Aorta (tissue), 5 donors: ENCODE measurements at regions not wholly inside any gene's neighbourhood (a gene's known extent, or its start where the extent isn't known, plus 50 kb on each side); places are given as distances from the start of the nearest gene placed in this dataset.

ENCODE experiments used
- ATAC-seq: fragments of 200-7000 bp; cut with Tn5 transposase; one replicate; pipeline ENCODE4 v1.9.1; 2022; ENCODE audit warnings: moderate library complexity; ENCODE audit not compliant: low FRiP score
- DNase-seq, 2 donors: peaks; one replicate each; pipeline ENCODE4 v3.0.0-alpha.2; 2020
- H3K27ac ChIP-seq, 2 donors: one replicate each; pipeline ENCODE4 v1.5.1; 2013; ENCODE audit warnings: low read length in 2 of 2, mild to moderate bottlenecking in 2 of 2, moderate library complexity in 2 of 2, control low read depth in 1 of 2, inconsistent platforms in 1 of 2, low read depth in 1 of 2
- H3K27me3 ChIP-seq, 2 donors: one replicate each; pipeline ENCODE4 v1.6.1; 2013; ENCODE audit warnings: control low read depth in 1 of 2, low read length in 1 of 2, mild to moderate bottlenecking in 1 of 2, moderate library complexity in 1 of 2; ENCODE audit not compliant: insufficient read depth in 2 of 2, control insufficient read depth in 1 of 2
- H3K36me3 ChIP-seq, 2 donors: one replicate each; pipeline ENCODE4 v1.6.1; 2013; ENCODE audit warnings: control low read depth in 1 of 2, low read length in 1 of 2, mild to moderate bottlenecking in 1 of 2; ENCODE audit not compliant: insufficient read depth in 2 of 2, control insufficient read depth in 1 of 2
- H3K4me1 ChIP-seq, 2 donors: one replicate each; pipeline ENCODE4 v1.6.1; 2013; ENCODE audit warnings: low read length in 2 of 2, control low read depth in 1 of 2, mild to moderate bottlenecking in 1 of 2, moderate library complexity in 1 of 2; ENCODE audit not compliant: insufficient read depth in 2 of 2, control insufficient read depth in 1 of 2
- H3K4me3 ChIP-seq, 2 donors: one replicate each; pipeline ENCODE4 v1.5.1; 2013; ENCODE audit warnings: low read length in 2 of 2, control low read depth in 1 of 2, mild to moderate bottlenecking in 1 of 2
- H3K9me3 ChIP-seq: one replicate; pipeline ENCODE4 v1.6.1; 2013; ENCODE audit warnings: mild to moderate bottlenecking, low read length; ENCODE audit not compliant: control insufficient read depth
- WGBS, 2 donors: extraction: QIAGEN DNeasy Blood & Tissue Kit; methylation state at CpG; one replicate each; pipeline ENCODE4 v1.1.7; 2013; 5-methylcytosine and 5-hydroxymethylcytosine counted together
- intact Hi-C, 2 donors: fragments of 100-400 bp; cut with DNase I; formaldehyde crosslinking; loops; one replicate each; pipeline versions ENCODE4 v1.14.2 to v1.15.0; 2022
- donor health status: healthy with polysubstance abuse.
- donor health status: Bipolar disorder and iron deficiency.
- donor health status: DM: no; HTN: no; CAD: no.
- donor health status: DM: no; HTN: no; CAD: no.
- donor health status: DM: yes; HTN: yes; CAD: no.

DNA sequence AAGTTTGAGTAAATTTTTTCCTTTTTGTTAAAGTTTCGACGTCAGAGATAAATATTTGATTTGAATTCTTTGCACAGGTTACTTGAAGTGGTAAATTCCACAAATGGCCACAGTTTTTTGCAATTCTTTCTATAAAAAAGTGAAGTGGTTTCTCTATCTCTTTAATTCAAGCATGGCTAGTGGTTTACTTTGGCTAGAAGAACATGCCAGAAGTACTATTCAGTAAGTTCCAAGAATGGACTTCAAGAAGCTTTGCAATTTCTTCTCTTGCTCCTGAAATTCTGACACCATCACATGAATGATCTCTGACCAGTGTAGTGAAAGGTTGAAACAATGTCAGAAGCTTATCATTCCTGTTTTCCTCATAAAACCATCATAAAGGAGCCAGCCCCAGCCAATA is 55.7 kb upstream of the RNPC3 start:
- WGBS, 2 donors = 86 to 90% methylated on average over 2 of the region's 2 CpGs

DNA sequence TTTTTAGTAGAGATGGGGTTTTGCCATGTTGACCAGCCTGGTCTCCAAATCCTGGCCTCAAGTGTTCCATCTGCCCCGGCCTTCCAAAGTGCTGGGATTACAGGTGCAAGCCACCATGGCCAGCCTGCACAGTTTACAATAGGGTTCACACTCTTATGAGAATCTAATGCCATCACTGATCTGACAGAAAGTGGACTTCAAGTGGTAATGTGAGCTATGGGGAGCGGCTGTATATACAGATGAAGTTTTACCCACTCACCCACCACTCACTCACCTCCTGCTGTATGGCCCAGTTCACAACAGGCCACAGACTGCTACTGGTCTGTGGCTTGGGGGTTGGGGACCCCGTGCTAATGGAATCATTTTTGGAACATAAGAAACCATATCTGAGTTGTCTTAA is 58.4 kb upstream of the RNPC3 start:
- intact Hi-C loops = no loop called here
- Histone ChIP-seq H3K27me3 (no peaks in the 10 kb centered on the region), H3K9me3 (no peaks in the 10 kb centered on the region), H3K4me3 (no peak overlapping the region), H3K4me1 (no peaks in the 10 kb centered on the region), H3K27ac (no peak overlapping the region), H3K36me3 (no peaks in the 10 kb centered on the region)
- 81 to 87% methylated on average over 3 of the region's 3 CpGs for WGBS, 2 donors
- DNase-seq = no peak
- no peak for ATAC-seq

More for the DNA sequence above, 55.7 kb upstream of the RNPC3 start:
- DNase-seq (no peak), ATAC-seq (no peak)
- Histone ChIP-seq H3K4me1 (no peaks in the 10 kb centered on the region), H3K27me3 (no peaks in the 10 kb centered on the region), H3K27ac (no peak overlapping the region), H3K9me3 (no peaks in the 10 kb centered on the region), H3K36me3 (no peaks in the 10 kb centered on the region), H3K4me3 (no peak overlapping the region)
- intact Hi-C loops = no loop called here

DNA sequence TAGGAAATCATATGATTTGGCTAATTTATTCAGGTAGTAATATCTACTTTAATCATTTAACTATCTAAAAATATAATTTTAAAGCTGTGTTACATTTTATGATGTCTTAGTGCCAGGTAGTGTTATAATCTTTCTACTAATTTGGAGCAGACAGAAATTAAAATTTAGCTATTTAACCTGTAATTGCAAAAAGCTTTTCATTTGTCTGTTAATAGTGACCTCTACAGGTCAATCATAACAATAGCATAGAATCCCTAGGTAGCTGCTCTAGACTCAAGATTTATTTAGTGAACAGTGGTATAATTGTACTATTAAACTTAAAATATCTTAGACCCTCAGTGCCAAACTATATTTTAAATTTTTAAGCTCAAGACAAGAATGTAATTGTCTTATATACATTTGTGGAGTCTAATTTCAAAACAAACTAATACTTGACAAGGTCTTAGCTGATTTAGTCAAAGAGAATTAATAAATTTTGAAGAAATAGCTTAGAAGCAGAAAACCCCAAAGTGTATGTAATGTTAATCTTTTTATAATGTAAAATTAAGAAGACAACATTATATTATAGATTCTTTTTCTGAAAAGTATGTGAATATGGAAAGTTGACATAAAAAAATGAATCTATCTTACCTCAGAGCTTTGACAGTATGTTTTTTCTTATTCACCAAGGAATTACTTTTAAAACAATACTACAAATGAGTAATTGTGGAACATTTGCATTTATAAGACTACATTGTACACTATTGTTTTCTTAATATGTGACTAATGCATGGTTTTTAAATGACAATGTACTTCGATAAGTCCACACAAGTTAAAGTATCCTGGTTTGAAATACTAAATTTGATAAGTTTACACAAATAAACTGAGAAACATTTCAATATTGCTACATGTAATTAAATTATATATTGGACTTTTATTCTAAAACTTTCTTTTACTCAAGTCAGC is 64.1 kb upstream of the RNPC3 start:
- Histone ChIP-seq H3K4me3 (no peak overlapping the region), H3K9me3 (no peaks in the 10 kb centered on the region), H3K27ac (no peak overlapping the region), H3K27me3 (no peaks in the 10 kb centered on the region), H3K36me3 (no peaks in the 10 kb centered on the region), H3K4me1 (no peaks in the 10 kb centered on the region)
- DNase-seq (no peak), ATAC-seq (no peak)
- intact Hi-C loops = no loop called here
- 89% methylated on average over 1 of the region's 1 CpG for WGBS, 2 donors

DNA sequence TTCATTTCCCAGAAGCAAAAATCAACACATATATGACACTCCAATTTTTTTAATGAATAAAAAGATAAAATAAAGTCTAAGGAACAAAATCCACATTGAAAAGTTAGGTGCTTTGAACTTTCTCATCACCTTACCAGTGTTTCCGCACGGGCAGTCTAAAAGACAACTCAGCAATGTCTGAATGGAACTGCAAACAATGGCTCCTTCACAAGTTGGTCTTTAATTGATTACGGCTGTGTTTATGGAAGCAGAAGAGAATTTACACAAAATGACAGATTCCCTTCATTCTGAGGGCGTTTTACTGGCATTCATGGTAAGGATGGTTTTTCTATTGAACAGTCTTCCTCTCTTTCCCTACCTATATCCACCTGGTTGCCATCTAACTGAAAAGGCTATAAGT is 65.0 kb upstream of the RNPC3 start:
- WGBS, 2 donors = 78 to 83% methylated on average over 4 of the region's 4 CpGs
- Histone ChIP-seq H3K27ac (no peak overlapping the region), H3K27me3 (no peaks in the 10 kb centered on the region), H3K36me3 (no peaks in the 10 kb centered on the region), H3K4me3 (no peak overlapping the region), H3K4me1 (no peaks in the 10 kb centered on the region), H3K9me3 (no peaks in the 10 kb centered on the region)
- intact Hi-C loops = no loop called here
- DNase-seq = no peak
- no peak for ATAC-seq

DNA sequence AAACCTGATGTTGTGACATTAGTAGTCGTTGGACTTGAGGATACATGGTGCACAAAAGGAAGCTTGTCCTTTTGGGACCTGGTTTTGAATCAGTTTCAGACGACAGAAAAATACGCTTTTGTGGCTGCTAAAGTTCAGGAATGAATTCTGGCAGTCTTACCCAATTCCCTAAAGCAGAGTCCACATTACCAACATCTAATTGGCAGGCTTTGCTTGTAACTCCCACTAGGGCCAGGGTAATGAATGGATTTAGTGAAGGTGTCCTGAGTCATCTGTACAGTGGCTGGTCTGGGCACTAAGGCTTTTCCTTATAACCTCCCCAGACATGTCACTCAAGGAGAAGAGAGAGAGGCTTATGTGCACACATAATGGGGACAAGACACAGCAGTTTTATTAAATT is 66.2 kb upstream of the RNPC3 start:
- no peak overlapping the region for H3K4me3 ChIP-seq
- no peaks in the 10 kb centered on the region for H3K4me1 ChIP-seq
- ATAC-seq (no peak), DNase-seq (no peak)
- intact Hi-C loops = no loop called here
- no peaks in the 10 kb centered on the region for H3K36me3 ChIP-seq
- WGBS, 2 donors = 24 to 27% methylated on average over 3 of the region's 3 CpGs
- no peak overlapping the region for H3K27ac ChIP-seq
- H3K9me3 ChIP-seq = no peaks in the 10 kb centered on the region
- H3K27me3 ChIP-seq = no peaks in the 10 kb centered on the region

DNA sequence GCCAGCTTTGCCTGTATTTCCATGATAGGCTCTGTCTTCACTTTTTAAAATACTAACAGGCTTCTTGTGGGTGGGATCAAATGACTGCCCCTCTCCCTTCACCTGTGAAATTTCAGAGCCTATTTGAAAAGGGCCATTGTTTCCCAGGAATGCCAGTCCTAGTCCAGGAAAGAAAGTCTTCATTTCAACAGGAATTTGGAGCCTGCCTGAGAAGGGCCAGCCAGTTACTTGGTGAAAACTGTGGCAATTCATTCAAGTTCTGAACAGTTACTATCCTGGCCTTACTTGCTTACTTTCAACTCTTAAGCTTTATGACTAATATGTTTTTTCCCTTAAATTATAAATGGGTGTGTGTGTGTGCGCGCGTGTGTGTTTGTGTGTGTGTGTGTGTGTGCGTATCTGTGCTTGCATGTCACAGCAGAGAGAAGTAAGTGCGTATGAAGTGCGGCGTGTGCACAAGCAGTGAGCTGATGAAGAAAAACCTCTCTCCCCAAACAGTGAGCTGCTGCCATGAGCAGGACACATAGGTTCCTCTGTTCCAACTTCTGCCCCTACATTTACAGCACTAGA is 67.5 kb upstream of the RNPC3 start:
- H3K9me3 ChIP-seq = no peaks in the 10 kb centered on the region
- 80 to 88% methylated on average over 7 of the region's 7 CpGs for WGBS, 2 donors
- no peaks in the 10 kb centered on the region for H3K4me1 ChIP-seq
- no peak overlapping the region for H3K27ac ChIP-seq
- H3K27me3 ChIP-seq = no peaks in the 10 kb centered on the region
- ATAC-seq (no peak), DNase-seq (no peak)
- intact Hi-C loops = no loop called here
- no peaks in the 10 kb centered on the region for H3K36me3 ChIP-seq
- no peak overlapping the region for H3K4me3 ChIP-seq

DNA sequence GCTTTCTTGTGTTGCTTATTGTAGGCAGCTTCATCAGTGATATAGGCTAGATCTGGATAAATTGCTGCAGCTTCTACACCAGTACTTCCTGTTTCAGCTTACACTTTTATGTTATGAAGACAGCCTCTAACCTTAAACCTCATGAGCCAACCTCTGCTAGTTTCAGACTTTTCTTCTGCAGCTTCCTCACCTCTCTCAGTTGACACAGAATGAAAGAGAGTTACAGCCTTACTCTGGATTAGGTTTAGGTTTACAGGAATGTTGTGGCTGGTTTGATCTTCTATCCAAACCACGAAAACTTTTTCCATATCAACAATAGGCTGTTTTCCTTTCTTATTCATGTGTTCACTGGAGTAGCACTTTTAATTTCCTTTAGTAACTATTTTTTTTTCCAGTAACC is 76.9 kb upstream of the RNPC3 start:
- 54 to 67% methylated on average over 1 of the region's 1 CpG for WGBS, 2 donors
- peaks cover 0 to 1% of the 10 kb centered on the region in 2 donors for H3K27me3 ChIP-seq
- ATAC-seq (no peak), DNase-seq (no peak)
- H3K36me3 ChIP-seq = no peaks in the 10 kb centered on the region
- no peak overlapping the region for H3K4me3 ChIP-seq
- H3K27ac ChIP-seq = no peak overlapping the region
- intact Hi-C loops = no loop called here
- no peaks in the 10 kb centered on the region for H3K4me1 ChIP-seq
- peaks cover 1% of the 10 kb centered on the region for H3K9me3 ChIP-seq

DNA sequence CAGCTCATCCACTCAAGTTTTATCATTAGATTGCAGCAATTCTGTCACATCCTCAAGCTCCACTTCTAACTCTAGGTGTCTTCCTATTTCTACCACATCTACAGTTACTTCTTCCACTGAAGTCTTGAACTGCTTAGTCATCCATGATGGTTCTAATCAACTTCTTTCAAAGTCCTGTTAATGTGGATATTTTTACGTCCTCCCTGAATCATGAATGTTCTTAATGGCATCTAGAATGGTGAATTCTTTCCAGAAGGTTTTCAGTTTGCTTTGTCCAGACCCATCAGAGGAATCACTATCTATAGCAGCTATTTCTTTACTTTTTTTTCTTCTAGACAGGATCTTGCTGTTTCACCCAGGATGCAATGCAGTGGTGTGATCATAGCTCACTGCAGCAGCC is 78.0 kb upstream of the RNPC3 start:
- 88 to 90% methylated on average over 1 of the region's 1 CpG for WGBS, 2 donors
- Histone ChIP-seq H3K4me3 (no peak overlapping the region), H3K27ac (no peak overlapping the region), H3K4me1 (no peaks in the 10 kb centered on the region), H3K36me3 (no peaks in the 10 kb centered on the region), H3K9me3 (peaks cover 1% of the 10 kb centered on the region), H3K27me3 (peaks cover 0 to 1% of the 10 kb centered on the region in 2 donors)
- DNase-seq (no peak), ATAC-seq (no peak)
- intact Hi-C loops = no loop called here

DNA sequence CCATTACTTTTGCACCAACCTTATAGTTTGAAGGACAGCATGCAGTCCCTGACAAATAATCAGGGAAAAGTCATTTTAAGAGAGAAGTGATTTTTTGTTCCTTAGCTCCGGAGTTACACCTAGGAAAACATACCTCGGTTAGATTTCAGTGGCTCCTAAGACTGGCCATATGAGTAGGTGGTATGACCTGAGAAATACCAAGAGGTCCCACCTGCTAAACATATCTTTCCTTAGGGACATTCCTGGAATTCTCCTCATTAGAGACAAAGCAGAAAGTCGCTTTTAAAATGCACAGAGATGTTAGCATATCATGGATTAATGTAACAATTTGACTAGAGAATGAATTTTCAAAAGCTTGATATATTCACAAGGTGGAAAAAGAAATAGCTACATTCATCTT is 84.2 kb upstream of the RNPC3 start:
- Histone ChIP-seq H3K4me1 (no peaks in the 10 kb centered on the region), H3K27ac (no peak overlapping the region), H3K9me3 (peaks cover under 1% of the 10 kb centered on the region), H3K27me3 (no peaks in the 10 kb centered on the region), H3K4me3 (no peak overlapping the region), H3K36me3 (no peaks in the 10 kb centered on the region)
- WGBS, 2 donors = 43% methylated on average over 3 of the region's 3 CpGs
- DNase-seq = no peak
- intact Hi-C loops = no loop called here
- ATAC-seq = no peak
